Body of pancreas (tissue), 4 donors: ENCODE measurements at regions not wholly inside any gene's neighbourhood (a gene's known extent, or its start where the extent isn't known, plus 50 kb on each side); places are given as distances from the start of the nearest gene placed in this dataset.

Source experiments
- POLR2A ChIP-seq, 3 donors: fragments of 450-650 bp; IDR thresholded peaks; one replicate each; pipeline ENCODE4 v1.6.1; 2016; ENCODE audit warnings: antibody characterized with exemption in 3 of 3, mild to moderate bottlenecking in 2 of 3
- TF ChIP-seq, protein P1 (sequence below), 7 experiments: fragments of 450-650 bp in 4 of 7; fragments of 200-600 bp in 3 of 7; sonication (generic) in 3 of 7; IDR thresholded peaks; one replicate each; pipeline ENCODE4 v1.5.1; 2016 to 2019; ENCODE audit warnings: antibody characterized with exemption in 7 of 7

DNA sequence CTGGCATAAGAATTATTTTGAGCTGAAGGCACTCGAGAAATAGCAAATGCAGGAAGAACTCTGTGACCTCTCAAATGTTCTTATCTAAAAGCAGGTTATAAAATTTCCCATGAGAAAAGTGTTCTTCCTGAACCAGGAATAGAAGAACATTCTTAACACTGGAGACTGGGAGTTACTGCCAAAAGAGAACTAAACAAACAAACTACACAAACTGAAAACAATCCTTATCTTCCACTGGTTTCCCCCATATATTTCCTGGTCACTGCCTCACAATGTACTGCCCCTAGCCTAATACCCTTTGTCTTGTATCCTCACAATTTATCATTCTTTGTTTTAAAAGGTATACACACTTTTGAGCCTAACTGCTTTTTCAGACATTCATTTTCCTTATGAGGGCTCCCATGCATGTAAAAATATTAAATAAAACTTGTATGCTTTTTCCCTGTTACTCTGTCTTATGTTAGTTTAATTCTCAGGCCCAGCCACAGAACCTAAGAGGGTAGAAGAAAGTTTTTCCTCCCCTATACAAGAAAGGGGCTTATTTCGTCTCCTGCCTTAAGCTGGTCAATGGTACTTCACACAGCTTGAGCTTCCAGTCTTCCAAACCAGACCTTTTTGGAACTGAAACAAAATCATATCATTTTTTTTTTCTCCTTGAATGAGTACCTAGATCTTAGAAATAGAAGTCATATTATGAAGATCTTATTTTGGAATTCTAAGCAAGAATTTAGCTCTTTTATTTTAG is 110.6 kb downstream of the MSTN start:
- TF ChIP-seq, protein P1, sequence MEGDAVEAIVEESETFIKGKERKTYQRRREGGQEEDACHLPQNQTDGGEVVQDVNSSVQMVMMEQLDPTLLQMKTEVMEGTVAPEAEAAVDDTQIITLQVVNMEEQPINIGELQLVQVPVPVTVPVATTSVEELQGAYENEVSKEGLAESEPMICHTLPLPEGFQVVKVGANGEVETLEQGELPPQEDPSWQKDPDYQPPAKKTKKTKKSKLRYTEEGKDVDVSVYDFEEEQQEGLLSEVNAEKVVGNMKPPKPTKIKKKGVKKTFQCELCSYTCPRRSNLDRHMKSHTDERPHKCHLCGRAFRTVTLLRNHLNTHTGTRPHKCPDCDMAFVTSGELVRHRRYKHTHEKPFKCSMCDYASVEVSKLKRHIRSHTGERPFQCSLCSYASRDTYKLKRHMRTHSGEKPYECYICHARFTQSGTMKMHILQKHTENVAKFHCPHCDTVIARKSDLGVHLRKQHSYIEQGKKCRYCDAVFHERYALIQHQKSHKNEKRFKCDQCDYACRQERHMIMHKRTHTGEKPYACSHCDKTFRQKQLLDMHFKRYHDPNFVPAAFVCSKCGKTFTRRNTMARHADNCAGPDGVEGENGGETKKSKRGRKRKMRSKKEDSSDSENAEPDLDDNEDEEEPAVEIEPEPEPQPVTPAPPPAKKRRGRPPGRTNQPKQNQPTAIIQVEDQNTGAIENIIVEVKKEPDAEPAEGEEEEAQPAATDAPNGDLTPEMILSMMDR (IDR thresholded peaks at IDR 0.05): no peak
- no peak for TF ChIP-seq POLR2A (IDR thresholded peaks at IDR 0.05)
